K562 (cell line): ENCODE measurements at regions not wholly inside any gene's neighbourhood (a gene's known extent, or its start where the extent isn't known, plus 50 kb on each side); places are given as distances from the start of the nearest gene placed in this dataset.

ENCODE experiments used
- ATAC-seq: fragments of 200-7000 bp; cut with Tn5 transposase; 3 replicates; pipeline ENCODE4 v1.9.1; 2020; ENCODE audit warnings: moderate library complexity
- BruUV-seq: library from RNA; stranded (reverse); fragments of 400-500 nt; replicated peaks from 2 replicates; lab custom pipeline; 2021; lab: Mats Ljungman, UMichigan
- CTCF ChIA-PET: fragments of 300-600 bp; formaldehyde crosslinking; extraction: SDS; loops from one replicate; lab custom pipeline; 2021; ENCODE audit warnings: low intra/inter-chr PET ratio; lab: Yijun Ruan, JAX
- POLR2A ChIA-PET: fragments of 300-600, 350-650 bp; sonication (Branson Sonifier 250); formaldehyde crosslinking; extraction: SDS; loops from one replicate; lab custom pipeline; 2021; ENCODE audit warnings: antibody characterized with exemption, inconsistent platforms; lab: Yijun Ruan, JAX
- DNase-seq, 4 experiments: peaks; one replicate each; pipeline versions ENCODE4 v3.0.0 to v3.0.0-alpha.2; 2011 to 2018; ENCODE audit warnings: low spot score in 3 of 4, mixed read lengths in 3 of 4; ENCODE audit errors: extremely low read depth in 1 of 4
- FAIRE-seq: peaks from 2 replicates; lab custom pipeline; 2011; peaks lifted over from hg19 to GRCh38; lab: Jason Lieb, UNC
- H2AFZ ChIP-seq: 2 replicates; pipeline ENCODE4 v1.6.0; 2011; ENCODE audit warnings: low read depth, low read length, control low read depth, inconsistent platforms
- H3K27ac ChIP-seq: fragments of 200-600 bp; 3 replicates; pipeline ENCODE4 v1.8.0; 2011; ENCODE audit warnings: low read depth, mild to moderate bottlenecking, control low read depth, inconsistent platforms, low read length, moderate library complexity, mixed read lengths; ENCODE audit errors: extremely low read depth
- H3K27me3 ChIP-seq, 2 experiments: fragments of 300-600 bp in 1 of 2; 2 replicates in 1 of 2; 3 replicates in 1 of 2; pipeline versions ENCODE4 v1.6.0 to v1.8.0; 2011; ENCODE audit warnings: inconsistent platforms in 2 of 2, low read length in 2 of 2, mild to moderate bottlenecking in 1 of 2, mixed read lengths in 1 of 2, moderate library complexity in 1 of 2; ENCODE audit not compliant: control insufficient read depth in 2 of 2, insufficient read depth in 2 of 2
- H3K36me3 ChIP-seq: fragments of 300-600 bp; 3 replicates; pipeline ENCODE4 v1.8.0; 2011; ENCODE audit warnings: mild to moderate bottlenecking, low read length, inconsistent platforms; ENCODE audit not compliant: control insufficient read depth, insufficient read depth
- H3K4me1 ChIP-seq, 2 experiments: fragments of 200-600 bp in 1 of 2; replicated peaks in 1 of 2; 2 replicates in 1 of 2; 3 replicates in 1 of 2; pipeline versions ENCODE4 v1.5.1 to v1.8.0; 2011; ENCODE audit warnings: inconsistent platforms in 2 of 2, low read length in 2 of 2, mild to moderate bottlenecking in 1 of 2, mixed read lengths in 1 of 2, moderate library complexity in 1 of 2; ENCODE audit not compliant: control insufficient read depth in 2 of 2, insufficient read depth in 2 of 2
- H3K4me2 ChIP-seq: 2 replicates; pipeline ENCODE4 v1.6.1; 2011; ENCODE audit warnings: low read length, control low read depth, inconsistent platforms, mixed read lengths; ENCODE audit not compliant: insufficient read depth
- H3K4me3 ChIP-seq: fragments of 200-600 bp; sonication (generic), shearing (Covaris generic); 2 replicates; pipeline ENCODE4 v1.5.1; 2016; ENCODE audit warnings: control low read depth, inconsistent platforms
- H3K79me2 ChIP-seq: fragments of 200-600 bp; 3 replicates; pipeline ENCODE4 v1.8.0; 2011; ENCODE audit warnings: low read length, inconsistent platforms; ENCODE audit not compliant: control insufficient read depth, insufficient read depth
- H3K9ac ChIP-seq, 2 experiments: 2 replicates each; pipeline versions ENCODE4 v1.6.0 to v1.6.1; 2011; ENCODE audit warnings: low read depth in 2 of 2, low read length in 2 of 2, control low read depth in 1 of 2, inconsistent platforms in 1 of 2, mild to moderate bottlenecking in 1 of 2, mixed read lengths in 1 of 2; ENCODE audit not compliant: insufficient read depth in 1 of 2
- H3K9me1 ChIP-seq: one replicate; pipeline ENCODE4 v1.6.0; 2011; ENCODE audit warnings: inconsistent platforms, mild to moderate bottlenecking, low read length, moderate library complexity; ENCODE audit not compliant: control insufficient read depth, insufficient read depth
- H3K9me3 ChIP-seq: replicated peaks from 2 replicates; pipeline ENCODE4 v1.5.1; 2011; ENCODE audit warnings: low read depth, low read length, inconsistent platforms; ENCODE audit not compliant: control insufficient read depth, insufficient read depth
- H4K20me1 ChIP-seq: replicated peaks from 2 replicates; pipeline ENCODE4 v1.6.1; 2011; ENCODE audit warnings: low read length, inconsistent platforms, mixed read lengths; ENCODE audit not compliant: control insufficient read depth, insufficient read depth
- CCNT2 ChIP-seq: IDR thresholded peaks from 2 replicates; pipeline ENCODE4 v1.6.1; 2011; ENCODE audit warnings: borderline replicate concordance, low read depth, mild to moderate bottlenecking, moderate library complexity, mixed read lengths, low read length; ENCODE audit not compliant: insufficient read length; ENCODE audit errors: extremely low read depth
- CTBP1 ChIP-seq: fragments of 450-650 bp; IDR thresholded peaks from 2 replicates; pipeline ENCODE4 v1.6.1; 2016; ENCODE audit warnings: borderline replicate concordance
- FUS ChIP-seq: fragments of 200-400 bp; formaldehyde crosslinking; optimal IDR thresholded peaks from 2 replicates; pipeline ENCODE3; 2017; ENCODE audit warnings: low read depth, low read length
- POLR2G ChIP-seq: fragments of 200-400 bp; formaldehyde crosslinking; IDR thresholded peaks from 2 replicates; pipeline ENCODE4 v1.6.1; 2017; ENCODE audit warnings: low read depth, mild to moderate bottlenecking, antibody characterized with exemption, low read length, moderate library complexity
- PRDM10 ChIP-seq: fragments of 450-650 bp; IDR thresholded peaks from 2 replicates; pipeline ENCODE4 v1.6.1; 2018; ENCODE audit not compliant: partially characterized antibody
- SIX5 ChIP-seq, 2 experiments: IDR thresholded peaks; 2 replicates each; pipeline ENCODE4 v1.6.1; 2011; ENCODE audit warnings: low read length in 2 of 2, borderline replicate concordance in 1 of 2, low read depth in 1 of 2, mild to moderate bottlenecking in 1 of 2, moderate library complexity in 1 of 2; ENCODE audit not compliant: insufficient read depth in 1 of 2
- STAT6 ChIP-seq: sonication (generic); formaldehyde crosslinking; IDR thresholded peaks from 2 replicates; pipeline ENCODE4 v1.8.1; 2023; ENCODE audit warnings: mild to moderate bottlenecking, missing genetic modification reagents
- TCF7 ChIP-seq: sonication (generic); IDR thresholded peaks from 2 replicates; pipeline ENCODE4 v1.6.1; 2016; ENCODE audit warnings: antibody characterized with exemption, borderline replicate concordance
- THAP7 ChIP-seq: fragments of 250-450 bp; sonication (Bioruptor Pico); IDR thresholded peaks from 2 replicates; pipeline ENCODE4 v1.5.0; 2021
- TOE1 ChIP-seq, 2 experiments: fragments of 450-650 bp in 1 of 2; sonication (generic) in 1 of 2; formaldehyde crosslinking in 1 of 2; IDR thresholded peaks; 2 replicates each; pipeline versions ENCODE4 v1.7.1 to v1.8.0; 2016 to 2022; ENCODE audit warnings: borderline replicate concordance in 2 of 2, mild to moderate bottlenecking in 2 of 2, antibody characterized with exemption in 1 of 2, inconsistent platforms in 1 of 2, low read depth in 1 of 2, missing genetic modification reagents in 1 of 2, moderate library complexity in 1 of 2
- ZFPM2 ChIP-seq: fragments of 250-450 bp; sonication (Bioruptor Pico); IDR thresholded peaks from 2 replicates; pipeline ENCODE4 v1.5.1; 2022; ENCODE audit warnings: mild to moderate bottlenecking
- ZNF717 ChIP-seq: fragments of 250-450 bp; sonication (Bioruptor Pico); IDR thresholded peaks from 2 replicates; pipeline ENCODE4 v1.5.0; 2021
- ZNF76 ChIP-seq: fragments of 250-450 bp; sonication (Bioruptor Pico); IDR thresholded peaks from 2 replicates; pipeline ENCODE4 v1.4.0; 2020; ENCODE audit warnings: mild to moderate bottlenecking, moderate library complexity, borderline replicate concordance
- ZSCAN29 ChIP-seq: fragments of 450-650 bp; IDR thresholded peaks from 2 replicates; pipeline ENCODE4 v1.6.1; 2017
- WGBS: fragments of 100-300 bp; shearing (Covaris generic); methylation state at CpG from one replicate; pipeline ENCODE4 v1.1.6; 2016; ENCODE audit warnings: low coverage, mixed read lengths; ENCODE audit not compliant: insufficient coverage; ENCODE audit errors: missing lambda C conversion rate; 5-methylcytosine and 5-hydroxymethylcytosine counted together
- in situ Hi-C: fragments of 300-500 bp; cut with MboI; formaldehyde crosslinking; loops from 4 replicates; pipeline ENCODE4 v1.15.0; 2018; ENCODE audit warnings: inconsistent platforms, mixed read lengths
- intact Hi-C: fragments of 100-400 bp; cut with micrococcal nuclease; formaldehyde crosslinking; loops from 2 replicates; pipeline ENCODE4 v1.14.2; 2022
- TF ChIP-seq, protein P1 (sequence below): fragments of 450-650 bp; formaldehyde crosslinking; IDR thresholded peaks from 2 replicates; pipeline ENCODE4 v1.4.0; 2020; ENCODE audit warnings: mild to moderate bottlenecking, moderate library complexity

GRCh38 chrX:99415470-99415869, 994.6 kb downstream of the PCDH19 start:
- no peaks in the 10 kb centered on the region for H3K4me1 ChIP-seq
- in situ Hi-C loops = no loop called here
- H3K9ac ChIP-seq = no peak overlapping the region
- H3K27me3 ChIP-seq = no peaks in the 10 kb centered on the region
- H3K9me3 ChIP-seq = no peaks in the 10 kb centered on the region
- H4K20me1 ChIP-seq = no peaks in the 10 kb centered on the region
- no peak for ATAC-seq
- BruUV-seq = no TSS peak
- no peaks in the 10 kb centered on the region for H3K79me2 ChIP-seq
- DNase-seq = no peak
- ChIA-PET CTCF (no interaction called here), POLR2A (no interaction called here)
- intact Hi-C loops = no loop called here
- H3K36me3 ChIP-seq = no peaks in the 10 kb centered on the region
- no peaks in the 10 kb centered on the region for H3K9me1 ChIP-seq
- no peak overlapping the region for H3K4me2 ChIP-seq
- H3K4me3 ChIP-seq = no peak overlapping the region
- WGBS = 11% methylated on average over 1 of the region's 1 CpG
- no peak overlapping the region for H3K27ac ChIP-seq
- H2AFZ ChIP-seq = no peak overlapping the region
- no peak for FAIRE-seq
- no peak for TF ChIP-seq ZSCAN29
- TF ChIP-seq ZNF717 = no peak
- no peak for TF ChIP-seq THAP7 (CRISPR knock-in tag)
- TF ChIP-seq SIX5 (IDR thresholded peaks at IDR 0.05; ENCODE audit: borderline replicate concordance in 1 of 2, insufficient read depth in 1 of 2, low read depth in 1 of 2, low read length in 2 of 2) = no peak
- TF ChIP-seq, protein P1, sequence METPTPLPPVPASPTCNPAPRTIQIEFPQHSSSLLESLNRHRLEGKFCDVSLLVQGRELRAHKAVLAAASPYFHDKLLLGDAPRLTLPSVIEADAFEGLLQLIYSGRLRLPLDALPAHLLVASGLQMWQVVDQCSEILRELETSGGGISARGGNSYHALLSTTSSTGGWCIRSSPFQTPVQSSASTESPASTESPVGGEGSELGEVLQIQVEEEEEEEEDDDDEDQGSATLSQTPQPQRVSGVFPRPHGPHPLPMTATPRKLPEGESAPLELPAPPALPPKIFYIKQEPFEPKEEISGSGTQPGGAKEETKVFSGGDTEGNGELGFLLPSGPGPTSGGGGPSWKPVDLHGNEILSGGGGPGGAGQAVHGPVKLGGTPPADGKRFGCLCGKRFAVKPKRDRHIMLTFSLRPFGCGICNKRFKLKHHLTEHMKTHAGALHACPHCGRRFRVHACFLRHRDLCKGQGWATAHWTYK = no peak
- TF ChIP-seq TCF7 = no peak
- TF ChIP-seq ZFPM2 (CRISPR knock-in tag) = no peak
- TF ChIP-seq ZNF76 = no peak
- no peak for TF ChIP-seq POLR2G
- no peak for TF ChIP-seq FUS
- no peak for TF ChIP-seq PRDM10
- no peak for TF ChIP-seq CCNT2
- TF ChIP-seq TOE1 (IDR thresholded peaks at IDR 0.05; ENCODE audit: borderline replicate concordance) = no peak
- TF ChIP-seq TOE1 (CRISPR knock-in tag; IDR thresholded peaks at IDR 0.05; ENCODE audit: borderline replicate concordance, low read depth) = no peak
- TF ChIP-seq CTBP1 = no peak
- no peak for TF ChIP-seq STAT6 (CRISPR knock-in tag)
